Amygdala (tissue), 56 donors: ENCODE measurements at regions not wholly inside any gene's neighbourhood (a gene's known extent, or its start where the extent isn't known, plus 50 kb on each side); places are given as distances from the start of the nearest gene placed in this dataset.
"Not testable (repeated sequence)": the region's sequence is repeated elsewhere in the genome, so short reads cannot be mapped to it uniquely, and the experiment has no call there.

Source experiments
- DNase-seq, 56 donors: peaks; one replicate each; lab custom pipeline; 2025; lab: John Stamatoyannopoulos, UW

GRCh38 chr1:60265560-60266535 lies 192.3 kb upstream of the C1orf87 start:
- DNase-seq, result no peak

- DNase-seq, result no peak
These were observed 189.1 kb upstream of the C1orf87 start for GRCh38 chr1:60262701-60263100.

- DNase-seq, result no peak
These were observed 184.0 kb upstream of the C1orf87 start for GRCh38 chr1:60257531-60257930.

GRCh38 chr1:60255565-60255964 lies 182.0 kb upstream of the C1orf87 start:
- no peak for DNase-seq

- DNase-seq, result no peak
These were observed 177.9 kb upstream of the C1orf87 start for GRCh38 chr1:60251426-60251825.

GRCh38 chr1:60247467-60247866 lies 173.9 kb upstream of the C1orf87 start:
- not testable (repeated sequence) for DNase-seq

GRCh38 chr1:60245324-60245723 lies 171.8 kb upstream of the C1orf87 start:
- DNase-seq, result no peak

GRCh38 chr1:60244906-60245305 lies 171.3 kb upstream of the C1orf87 start:
- DNase-seq, result no peak

- DNase-seq, result no peak
These were observed 161.7 kb upstream of the C1orf87 start for GRCh38 chr1:60235275-60235674.

- DNase-seq, result no peak
These were observed 161.2 kb upstream of the C1orf87 start for GRCh38 chr1:60234776-60235175.

GRCh38 chr1:60229821-60230220 lies 156.3 kb upstream of the C1orf87 start:
- DNase-seq, result no peak

- no peak for DNase-seq
These were observed 154.5 kb upstream of the C1orf87 start for GRCh38 chr1:60228041-60228491.

GRCh38 chr1:60227601-60228000 lies 154.0 kb upstream of the C1orf87 start:
- DNase-seq, result no peak

GRCh38 chr1:60225486-60225885 lies 151.9 kb upstream of the C1orf87 start:
- no peak for DNase-seq

- no peak for DNase-seq
These were observed 151.0 kb upstream of the C1orf87 start for GRCh38 chr1:60224523-60224922.

- DNase-seq, result peak in 3 of 56 donors; percentile 2 to 20 (median 14)
These were observed 149.6 kb upstream of the C1orf87 start for GRCh38 chr1:60223158-60223557.

GRCh38 chr1:60222360-60223115 lies 149.0 kb upstream of the C1orf87 start:
- no peak for DNase-seq

- DNase-seq, result no peak
These were observed 139.7 kb upstream of the C1orf87 start for GRCh38 chr1:60213253-60213652.

GRCh38 chr1:60196026-60196425 lies 122.5 kb upstream of the C1orf87 start:
- no peak for DNase-seq

GRCh38 chr1:60185684-60186083 lies 112.1 kb upstream of the C1orf87 start:
- DNase-seq, result no peak

GRCh38 chr1:60184521-60184920 lies 111.0 kb upstream of the C1orf87 start:
- DNase-seq, result no peak
